K562 (cell line): ENCODE measurements at regions not wholly inside any gene's neighbourhood (a gene's known extent, or its start where the extent isn't known, plus 50 kb on each side); places are given as distances from the start of the nearest gene placed in this dataset.
A peak's percentile ranks its signal among the peaks of the same experiment; 100 is the strongest.

Experiments used
- ARID4B ChIP-seq: sonication (generic); formaldehyde crosslinking; IDR thresholded peaks from 2 replicates; pipeline ENCODE4 v1.8.0; 2022; ENCODE audit warnings: mild to moderate bottlenecking, missing genetic modification reagents
- BRCA1 ChIP-seq, 2 experiments: fragments of 450-650 bp in 1 of 2; sonication (generic) in 1 of 2; formaldehyde crosslinking in 1 of 2; IDR thresholded peaks; 2 replicates each; pipeline versions ENCODE4 v1.5.0 to v1.6.1; 2017 to 2020; ENCODE audit warnings: mild to moderate bottlenecking in 1 of 2, missing genetic modification reagents in 1 of 2
- CBFB ChIP-seq: sonication (generic); formaldehyde crosslinking; IDR thresholded peaks from 2 replicates; pipeline ENCODE4 v1.4.0; 2020; ENCODE audit warnings: mild to moderate bottlenecking, missing genetic modification reagents
- CHAMP1 ChIP-seq: fragments of 450-650 bp; IDR thresholded peaks from 2 replicates; pipeline ENCODE4 v1.6.1; 2016; ENCODE audit warnings: mild to moderate bottlenecking
- EWSR1 ChIP-seq: fragments of 450-650 bp; IDR thresholded peaks from 2 replicates; pipeline ENCODE4 v1.6.1; 2018; ENCODE audit warnings: borderline replicate concordance, mild to moderate bottlenecking, low read depth, moderate library complexity; ENCODE audit not compliant: partially characterized antibody
- GTF3C2 ChIP-seq: IDR thresholded peaks from 3 replicates; pipeline ENCODE4 v1.6.1; 2011; ENCODE audit warnings: borderline replicate concordance, mild to moderate bottlenecking, moderate library complexity; ENCODE audit not compliant: insufficient read length; ENCODE audit errors: extremely low read depth
- HES1 ChIP-seq: fragments of 450-650 bp; IDR thresholded peaks from 2 replicates; pipeline ENCODE4 v1.6.1; 2016; ENCODE audit warnings: low read depth, mild to moderate bottlenecking, moderate library complexity
- KAT2B ChIP-seq: IDR thresholded peaks from one replicate; pipeline ENCODE4 v1.6.1; 2012; ENCODE audit warnings: low read depth, mild to moderate bottlenecking, control low read depth, inconsistent platforms, low read length, moderate library complexity
- MAX ChIP-seq: sonication (generic); formaldehyde crosslinking; IDR thresholded peaks from 2 replicates; pipeline ENCODE4 v1.9.0; 2022; ENCODE audit warnings: mild to moderate bottlenecking, missing genetic modification reagents
- MXI1 ChIP-seq: IDR thresholded peaks from 2 replicates; pipeline ENCODE4 v1.6.1; 2011; ENCODE audit warnings: low read depth, mild to moderate bottlenecking, improper control_type of control experiment, low read length
- NBN ChIP-seq: fragments of 450-650 bp; IDR thresholded peaks from 2 replicates; pipeline ENCODE4 v1.6.1; 2016; ENCODE audit warnings: low read depth, mild to moderate bottlenecking
- NEUROD1 ChIP-seq: fragments of 150-350 bp; IDR thresholded peaks from 2 replicates; pipeline ENCODE4 v1.6.1; 2014; ENCODE audit warnings: borderline replicate concordance, low read length, low read depth; ENCODE audit not compliant: partially characterized antibody
- PHF21A ChIP-seq: fragments of 450-650 bp; IDR thresholded peaks from 2 replicates; pipeline ENCODE4 v1.6.1; 2017; ENCODE audit warnings: low read depth, borderline replicate concordance
- SRSF3 ChIP-seq: fragments of 200-400 bp; formaldehyde crosslinking; IDR thresholded peaks from 2 replicates; pipeline ENCODE4 v1.6.1; 2016; ENCODE audit warnings: mild to moderate bottlenecking, low read length, moderate library complexity; ENCODE audit not compliant: insufficient read depth
- TBP ChIP-seq: optimal IDR thresholded peaks from 2 replicates; pipeline ENCODE3; 2011; ENCODE audit warnings: low read depth, low read length, improper control_type of control experiment

- TF ChIP-seq ARID4B (CRISPR knock-in tag) (peak; percentile 88; the same call in 1 of the 2 replicates), CBFB (peak; percentile 97), HES1 (no peak), NEUROD1 (peak; percentile 48), EWSR1 (no peak), MAX (peak; percentile 99), KAT2B (no peak), SRSF3 (no peak), BRCA1 (IDR thresholded peaks at IDR 0.05) (no peak), BRCA1 (CRISPR knock-in tag; IDR thresholded peaks at IDR 0.05) (no peak), PHF21A (peak; percentile 60; the same call in 1 of the 2 replicates), NBN (peak; percentile 70; the same call in 1 of the 2 replicates), MXI1 (no peak), CHAMP1 (peak; percentile 84; the same call in 1 of the 2 replicates), TBP (no peak), GTF3C2 (no peak)
Measured at GRCh38 chr6:13873288-13874190, 51.2 kb upstream of the RNF182 start (continued).
